GM23338 (cell line): ENCODE measurements at regions not wholly inside any gene's neighbourhood (a gene's known extent, or its start where the extent isn't known, plus 50 kb on each side); places are given as distances from the start of the nearest gene placed in this dataset.

Source experiments
- ATAC-seq: fragments of 200-7000 bp; cut with Tn5 transposase; 3 replicates; pipeline ENCODE4 v1.9.1; 2020
- DNase-seq: peaks from one replicate; pipeline ENCODE4 v3.0.0-alpha.2; 2015; ENCODE audit warnings: low spot score
- H2AFZ ChIP-seq: fragments of 200-600 bp; sonication (generic); 2 replicates; pipeline ENCODE4 v1.8.0; 2016; ENCODE audit warnings: antibody characterized with exemption, mild to moderate bottlenecking, moderate library complexity
- H3F3A ChIP-seq: fragments of 200-600 bp; sonication (generic); replicated peaks from 2 replicates; pipeline ENCODE4 v1.8.0; 2017; ENCODE audit warnings: antibody characterized with exemption, mixed run types, low read depth
- H3K27ac ChIP-seq: fragments of 200-600 bp; sonication (generic); 2 replicates; pipeline ENCODE4 v1.6.1; 2016; ENCODE audit warnings: low read depth
- H3K27me3 ChIP-seq: fragments of 200-600 bp; sonication (generic); 2 replicates; pipeline ENCODE4 v1.8.0; 2016; ENCODE audit warnings: mild to moderate bottlenecking, mixed run types, moderate library complexity; ENCODE audit not compliant: insufficient read depth
- H3K36me3 ChIP-seq: fragments of 200-600 bp; sonication (generic); 2 replicates; pipeline ENCODE4 v1.8.0; 2016; ENCODE audit warnings: mild to moderate bottlenecking; ENCODE audit not compliant: insufficient read depth
- H3K4me1 ChIP-seq: fragments of 200-600 bp; sonication (generic); 2 replicates; pipeline ENCODE4 v1.8.0; 2016; ENCODE audit warnings: mild to moderate bottlenecking, moderate library complexity; ENCODE audit not compliant: insufficient read depth
- H3K4me2 ChIP-seq: fragments of 200-600 bp; sonication (generic); 2 replicates; pipeline ENCODE4 v1.7.1; 2017; ENCODE audit warnings: mixed run types
- H3K4me3 ChIP-seq: fragments of 200-600 bp; sonication (generic); 2 replicates; pipeline ENCODE4 v1.6.1; 2016; ENCODE audit warnings: mixed run types
- H3K79me2 ChIP-seq: fragments of 200-600 bp; sonication (generic); replicated peaks from 2 replicates; pipeline ENCODE4 v1.8.0; 2017; ENCODE audit warnings: mild to moderate bottlenecking; ENCODE audit not compliant: insufficient read depth
- H3K9me2 ChIP-seq: fragments of 200-600 bp; sonication (generic); 2 replicates; pipeline ENCODE4 v1.8.0; 2017; ENCODE audit not compliant: insufficient read depth
- H4K20me1 ChIP-seq: fragments of 200-600 bp; sonication (generic); replicated peaks from 2 replicates; pipeline ENCODE4 v1.8.0; 2017; ENCODE audit warnings: mild to moderate bottlenecking; ENCODE audit not compliant: insufficient read depth
- H3K27ac Mint-ChIP-seq: 2 replicates; pipeline ENCODE4 v1.8.0; 2020; ENCODE audit warnings: inconsistent platforms, mild to moderate bottlenecking, moderate library complexity, mixed read lengths
- H3K27me3 Mint-ChIP-seq: 3 replicates; pipeline ENCODE4 v1.8.0; 2022; ENCODE audit warnings: low read depth, mild to moderate bottlenecking, moderate library complexity, mixed read lengths, inconsistent platforms; ENCODE audit not compliant: insufficient read depth, poor library complexity
- H3K36me3 Mint-ChIP-seq: 3 replicates; pipeline ENCODE4 v1.8.0; 2021; ENCODE audit warnings: low read depth, mild to moderate bottlenecking, inconsistent platforms, moderate library complexity, mixed read lengths
- H3K4me1 Mint-ChIP-seq: 3 replicates; pipeline ENCODE4 v1.8.0; 2020; ENCODE audit warnings: mild to moderate bottlenecking, inconsistent platforms, mixed read lengths
- H3K4me3 Mint-ChIP-seq: 3 replicates; pipeline ENCODE4 v1.8.0; 2021; ENCODE audit warnings: moderate library complexity, mild to moderate bottlenecking, inconsistent platforms, mixed read lengths
- H3K9me3 Mint-ChIP-seq: 3 replicates; pipeline ENCODE4 v1.8.0; 2020; ENCODE audit warnings: moderate library complexity, mild to moderate bottlenecking, inconsistent platforms, mixed read lengths
- CREB1 ChIP-seq: fragments of 250-450 bp; sonication (Bioruptor Pico); IDR thresholded peaks from 2 replicates; pipeline ENCODE4 v1.5.0; 2020; ENCODE audit warnings: low read depth, mild to moderate bottlenecking, moderate library complexity
- CTCF ChIP-seq, 2 experiments: fragments of 200-600 bp in 1 of 2; sonication (generic) in 1 of 2; conservative IDR thresholded peaks; 2 replicates each; pipeline versions ENCODE4 v1.5.1 to v1.6.1; 2016 to 2017; ENCODE audit warnings: antibody characterized with exemption in 2 of 2, low read depth in 2 of 2, mild to moderate bottlenecking in 2 of 2, moderate library complexity in 1 of 2
- ETS1 ChIP-seq: IDR thresholded peaks from 2 replicates; pipeline ENCODE4 v1.6.1; 2016; ENCODE audit warnings: antibody characterized with exemption
- EZH2 ChIP-seq: fragments of 200-600 bp; sonication (generic); IDR thresholded peaks from one replicate; pipeline ENCODE4 v1.8.0; 2017; ENCODE audit warnings: antibody characterized with exemption, mild to moderate bottlenecking, low read depth; ENCODE audit not compliant: unreplicated experiment
- EZH2phosphoT487 ChIP-seq: fragments of 200-600 bp; sonication (generic); IDR thresholded peaks from one replicate; pipeline ENCODE4 v1.8.1; 2018; ENCODE audit warnings: antibody characterized with exemption; ENCODE audit not compliant: unreplicated experiment
- JUNB ChIP-seq: IDR thresholded peaks from one replicate; pipeline ENCODE4 v1.6.1; 2016; ENCODE audit warnings: antibody characterized with exemption; ENCODE audit not compliant: unreplicated experiment
- NANOG ChIP-seq: IDR thresholded peaks from 2 replicates; pipeline ENCODE4 v1.6.1; 2016; ENCODE audit warnings: antibody characterized with exemption, borderline replicate concordance
- REST ChIP-seq: IDR thresholded peaks from one replicate; pipeline ENCODE4 v1.6.1; 2018; ENCODE audit warnings: antibody characterized with exemption; ENCODE audit not compliant: unreplicated experiment
- STAT1 ChIP-seq: IDR thresholded peaks from one replicate; pipeline ENCODE4 v1.6.1; 2016; ENCODE audit warnings: antibody characterized with exemption; ENCODE audit not compliant: unreplicated experiment
- ZNF114 ChIP-seq: fragments of 250-450 bp; sonication (Bioruptor Pico); IDR thresholded peaks from 2 replicates; pipeline ENCODE4 v1.5.0; 2020; ENCODE audit warnings: mild to moderate bottlenecking, moderate library complexity
- ZNF331 ChIP-seq: fragments of 250-450 bp; sonication (Bioruptor Pico); IDR thresholded peaks from 2 replicates; pipeline ENCODE4 v1.5.0; 2020; ENCODE audit warnings: low read depth, mild to moderate bottlenecking, moderate library complexity

GRCh38 chr12:119266963-119267362 lies 67.6 kb upstream of the CCDC60 start:
- Histone ChIP-seq H3K27ac (no peak overlapping the region), H2AFZ (no peak overlapping the region), H3K79me2 (no peaks in the 10 kb centered on the region), H3K27me3 (no peaks in the 10 kb centered on the region), H3K4me1 (no peaks in the 10 kb centered on the region; the same call in 1 of the 2 replicates), H4K20me1 (no peaks in the 10 kb centered on the region), H3K4me3 (no peak overlapping the region), H3K4me2 (no peak overlapping the region), H3F3A (no peaks in the 10 kb centered on the region), H3K9me2 (peaks cover 15% of the 10 kb centered on the region; the same call in 1 of the 2 replicates), H3K36me3 (0 out of 2 replicates have a peak, but pooled peaks cover 3% of the 10 kb centered on the region)
- DNase-seq, result peak; percentile 62
- peak; percentile 50; the same call in 2 of the 3 replicates for ATAC-seq
- no peak overlapping the region for H3K4me3 Mint-ChIP-seq
- peaks cover 54% of the 10 kb centered on the region for H3K9me3 Mint-ChIP-seq
- TF ChIP-seq ZNF114 (CRISPR knock-in tag), result no peak
- no peak for TF ChIP-seq STAT1
- TF ChIP-seq ETS1, result no peak
- no peak for TF ChIP-seq NANOG
- TF ChIP-seq EZH2phosphoT487, result no peak
- no peak for TF ChIP-seq JUNB
- TF ChIP-seq EZH2, result no peak
- TF ChIP-seq CREB1 (CRISPR knock-in tag), result no peak
- TF ChIP-seq REST, result no peak
- peaks cover 28% of the 10 kb centered on the region for H3K36me3 Mint-ChIP-seq
- H3K4me1 Mint-ChIP-seq, result peaks cover 9% of the 10 kb centered on the region
- peaks cover 3% of the 10 kb centered on the region for H3K27me3 Mint-ChIP-seq
- no peak overlapping the region for H3K27ac Mint-ChIP-seq

- no peaks in the 10 kb centered on the region for H3F3A ChIP-seq
- H3K27ac Mint-ChIP-seq, result no peak overlapping the region
- peaks cover 2% of the 10 kb centered on the region for H3K27me3 Mint-ChIP-seq
- no peak overlapping the region for H3K27ac ChIP-seq
- no peak overlapping the region for H3K4me3 Mint-ChIP-seq
- H3K4me1 Mint-ChIP-seq, result peaks cover 25% of the 10 kb centered on the region
- peaks cover 19% of the 10 kb centered on the region for H3K9me3 Mint-ChIP-seq
- 0 out of 2 replicates have a peak, but pooled peaks cover 3% of the 10 kb centered on the region for H3K36me3 ChIP-seq
- no peaks in the 10 kb centered on the region for H3K79me2 ChIP-seq
- TF ChIP-seq ETS1 (no peak), ZNF331 (CRISPR knock-in tag) (no peak), NANOG (no peak), CTCF (conservative IDR thresholded peaks at IDR 0.05; ENCODE audit: low read depth in 2 of 2) (peak; percentile 41 to 46)
- ATAC-seq, result peak; percentile 93
- H3K27me3 ChIP-seq, result no peaks in the 10 kb centered on the region
- no peak overlapping the region for H3K4me2 ChIP-seq
- H3K4me3 ChIP-seq, result no peak overlapping the region
- peak overlapping the region; percentile 23 for H2AFZ ChIP-seq
- DNase-seq, result peak; percentile 67
- H3K36me3 Mint-ChIP-seq, result peaks cover 10% of the 10 kb centered on the region; the same call in 2 of the 3 replicates
- H4K20me1 ChIP-seq, result no peaks in the 10 kb centered on the region
- peaks cover 16% of the 10 kb centered on the region for H3K4me1 ChIP-seq
- H3K9me2 ChIP-seq, result peaks cover 12% of the 10 kb centered on the region; the same call in 1 of the 2 replicates
These were observed 59.9 kb upstream of the CCDC60 start for GRCh38 chr12:119274636-119275065.
